Upper lobe of left lung (tissue), 4 donors: ENCODE measurements at regions not wholly inside any gene's neighbourhood (a gene's known extent, or its start where the extent isn't known, plus 50 kb on each side); places are given as distances from the start of the nearest gene placed in this dataset.
"Not testable (repeated sequence)": the region's sequence is repeated elsewhere in the genome, so short reads cannot be mapped to it uniquely, and the experiment has no call there.

Source experiments
- POLR2A ChIP-seq, 4 donors: fragments of 450-650 bp; IDR thresholded peaks; one replicate each; pipeline ENCODE4 v1.5.1; 2016 to 2017; ENCODE audit warnings: antibody characterized with exemption in 4 of 4, mild to moderate bottlenecking in 2 of 4
- POLR2AphosphoS5 ChIP-seq, 2 donors: sonication (generic); formaldehyde crosslinking; IDR thresholded peaks; one replicate each; pipeline ENCODE4 v1.5.1; 2017; ENCODE audit warnings: antibody characterized with exemption in 2 of 2
- TF ChIP-seq, protein P1 (sequence below), 6 experiments: fragments of 450-650 bp in 4 of 6; fragments of 200-600 bp in 2 of 6; sonication (generic) in 2 of 6; IDR thresholded peaks; one replicate each; pipeline ENCODE4 v1.5.1; 2016 to 2019; ENCODE audit warnings: antibody characterized with exemption in 6 of 6

DNA sequence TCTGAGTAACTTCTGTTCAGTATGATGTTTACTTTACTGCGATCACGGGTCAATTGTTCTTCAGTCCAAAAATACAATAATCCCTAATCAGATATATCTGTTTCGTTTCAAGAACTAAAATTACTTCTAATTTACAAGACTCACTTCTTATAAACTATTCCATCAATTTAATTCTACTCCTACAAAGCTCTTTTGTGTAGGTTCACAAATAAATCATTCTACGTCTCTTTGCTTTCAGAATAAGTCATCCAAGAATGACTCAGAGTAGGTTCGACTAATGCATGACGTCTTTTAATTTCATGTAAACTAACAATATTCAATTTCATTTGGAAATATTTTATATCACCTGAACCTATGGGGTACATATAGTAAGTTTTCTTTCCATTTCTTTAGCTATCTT is 571.9 kb downstream of the PCDH11X start:
- TF ChIP-seq, protein P1, sequence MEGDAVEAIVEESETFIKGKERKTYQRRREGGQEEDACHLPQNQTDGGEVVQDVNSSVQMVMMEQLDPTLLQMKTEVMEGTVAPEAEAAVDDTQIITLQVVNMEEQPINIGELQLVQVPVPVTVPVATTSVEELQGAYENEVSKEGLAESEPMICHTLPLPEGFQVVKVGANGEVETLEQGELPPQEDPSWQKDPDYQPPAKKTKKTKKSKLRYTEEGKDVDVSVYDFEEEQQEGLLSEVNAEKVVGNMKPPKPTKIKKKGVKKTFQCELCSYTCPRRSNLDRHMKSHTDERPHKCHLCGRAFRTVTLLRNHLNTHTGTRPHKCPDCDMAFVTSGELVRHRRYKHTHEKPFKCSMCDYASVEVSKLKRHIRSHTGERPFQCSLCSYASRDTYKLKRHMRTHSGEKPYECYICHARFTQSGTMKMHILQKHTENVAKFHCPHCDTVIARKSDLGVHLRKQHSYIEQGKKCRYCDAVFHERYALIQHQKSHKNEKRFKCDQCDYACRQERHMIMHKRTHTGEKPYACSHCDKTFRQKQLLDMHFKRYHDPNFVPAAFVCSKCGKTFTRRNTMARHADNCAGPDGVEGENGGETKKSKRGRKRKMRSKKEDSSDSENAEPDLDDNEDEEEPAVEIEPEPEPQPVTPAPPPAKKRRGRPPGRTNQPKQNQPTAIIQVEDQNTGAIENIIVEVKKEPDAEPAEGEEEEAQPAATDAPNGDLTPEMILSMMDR (IDR thresholded peaks at IDR 0.05): not testable (repeated sequence)
- not testable (repeated sequence) for TF ChIP-seq POLR2A, POLR2AphosphoS5 (IDR thresholded peaks at IDR 0.05)
